ENCODE measurements at regions not wholly inside any gene's neighbourhood (a gene's known extent, or its start where the extent isn't known, plus 50 kb on each side); places are given as distances from the start of the nearest gene placed in this dataset.
A peak's percentile ranks its signal among the peaks of the same experiment; 100 is the strongest.

DNA sequence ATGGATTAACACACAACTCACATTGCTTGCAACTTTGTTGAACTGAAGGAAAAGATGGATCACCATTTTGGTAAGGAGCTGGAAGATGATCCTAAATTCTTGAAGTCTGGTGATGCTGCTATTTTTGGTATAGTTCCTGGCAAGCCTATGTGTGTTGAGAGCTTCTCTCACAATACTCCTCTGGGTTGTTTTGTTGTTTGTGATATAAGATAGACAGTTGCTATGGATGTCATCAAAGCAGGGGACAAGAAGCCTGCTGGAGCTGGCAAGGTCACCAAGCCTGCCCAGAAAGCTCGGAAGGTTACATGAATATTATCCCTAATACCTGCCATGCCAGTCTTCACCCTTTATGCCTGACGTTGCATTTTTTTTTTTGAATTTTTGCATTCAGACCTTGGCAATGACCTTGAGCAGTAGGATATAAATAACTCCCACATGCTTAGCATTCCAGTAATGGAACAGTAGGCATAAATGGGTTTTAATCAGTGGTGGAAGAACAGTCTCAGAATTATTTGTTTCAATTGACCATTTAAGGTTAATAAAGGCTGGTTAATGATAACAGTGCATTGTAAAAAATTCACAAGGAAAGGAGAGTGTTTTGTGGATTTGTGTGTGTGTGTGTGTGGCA lies 129.0 kb upstream of the SEL1L start:
- Histone ChIP-seq H3K4me3 (ENCODE audit: low read depth, low read length) (no peak overlapping the region), H3K36me3 (ENCODE audit: control insufficient read depth, insufficient read depth, low read length) (no peaks in the 10 kb centered on the region), H3K27ac (ENCODE audit: low read depth, low read length) (no peak overlapping the region), H3K9me3 (ENCODE audit: control insufficient read depth, insufficient read depth, low read length) (no peaks in the 10 kb centered on the region), H3K4me1 (ENCODE audit: control insufficient read depth, insufficient read depth, low read length) (no peaks in the 10 kb centered on the region), H3K27me3 (ENCODE audit: control insufficient read depth, insufficient read depth, low read length) (no peaks in the 10 kb centered on the region)
- DNase-seq (ENCODE audit: low read depth in 4 of 6, low spot score in 6 of 6): no peak
- WGBS (ENCODE audit: insufficient coverage): 86% methylated on average over 1 of the region's 2 CpGs

DNA sequence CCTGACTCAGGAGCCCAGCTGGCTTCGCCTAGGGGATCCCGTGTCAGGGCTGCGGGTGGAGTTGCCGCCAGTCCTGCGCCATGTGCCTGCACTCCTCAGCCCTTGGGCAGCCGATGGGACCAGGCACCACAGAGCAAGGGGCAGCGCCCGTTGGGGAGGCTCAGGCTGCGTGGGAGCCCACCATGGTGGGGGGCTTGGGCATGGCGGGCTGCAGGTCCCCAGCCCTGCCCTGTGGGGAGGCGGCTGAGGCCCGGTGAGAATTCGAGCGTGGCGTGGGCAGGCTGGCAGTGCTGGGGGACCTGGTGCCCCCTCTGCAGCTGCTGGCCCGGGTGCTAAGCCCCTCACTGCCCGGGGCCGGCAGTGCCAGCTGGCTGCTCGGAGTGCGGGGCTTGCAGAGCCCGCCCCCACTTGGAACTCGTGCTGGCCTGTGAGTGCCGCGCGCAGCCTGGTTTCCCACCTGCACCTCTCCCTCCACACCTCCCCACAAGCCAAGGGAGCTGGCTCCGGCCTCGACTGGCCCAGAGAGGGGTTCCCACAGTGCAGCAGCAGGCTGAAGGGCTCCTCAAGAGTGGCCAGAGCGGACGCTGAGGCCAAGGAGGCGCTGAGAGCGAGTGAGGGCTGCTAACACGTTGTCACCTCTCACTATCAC lies 135.1 kb upstream of the SEL1L start:
- Histone ChIP-seq H3K27me3 (ENCODE audit: control insufficient read depth, insufficient read depth, low read length) (no peaks in the 10 kb centered on the region), H3K9me3 (ENCODE audit: control insufficient read depth, insufficient read depth, low read length) (no peaks in the 10 kb centered on the region), H3K27ac (ENCODE audit: low read depth, low read length) (no peak overlapping the region), H3K4me3 (ENCODE audit: low read depth, low read length) (no peak overlapping the region), H3K4me1 (ENCODE audit: control insufficient read depth, insufficient read depth, low read length) (no peaks in the 10 kb centered on the region), H3K36me3 (ENCODE audit: control insufficient read depth, insufficient read depth, low read length) (no peaks in the 10 kb centered on the region)
- 97% methylated on average over 25 of the region's 32 CpGs for WGBS (ENCODE audit: insufficient coverage)
- DNase-seq (ENCODE audit: low read depth in 4 of 6, low spot score in 6 of 6): no peak

DNA sequence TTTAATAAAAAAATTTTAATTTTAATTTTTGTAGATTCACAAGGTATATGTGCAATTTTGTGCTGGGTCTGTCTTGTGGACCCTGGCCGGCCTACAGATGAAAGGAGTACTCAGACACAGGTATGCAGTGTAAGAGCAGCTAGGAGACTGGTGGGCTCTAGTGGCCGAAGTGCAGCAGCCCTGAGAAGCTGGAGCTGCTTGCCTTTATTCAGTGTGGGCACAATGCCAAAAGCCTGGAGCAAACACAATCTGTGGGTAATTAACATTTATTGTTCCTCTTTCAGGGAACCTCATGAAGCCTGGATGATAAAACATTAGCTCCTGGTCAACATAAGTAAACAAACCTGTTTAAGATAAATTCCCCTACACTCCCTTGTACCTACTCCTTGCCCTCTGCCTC lies 135.7 kb upstream of the SEL1L start:
- Histone ChIP-seq H3K36me3 (ENCODE audit: control insufficient read depth, insufficient read depth, low read length) (no peaks in the 10 kb centered on the region), H3K9me3 (ENCODE audit: control insufficient read depth, insufficient read depth, low read length) (no peaks in the 10 kb centered on the region), H3K27me3 (ENCODE audit: control insufficient read depth, insufficient read depth, low read length) (no peaks in the 10 kb centered on the region), H3K4me1 (ENCODE audit: control insufficient read depth, insufficient read depth, low read length) (no peaks in the 10 kb centered on the region), H3K27ac (ENCODE audit: low read depth, low read length) (no peak overlapping the region), H3K4me3 (ENCODE audit: low read depth, low read length) (no peak overlapping the region)
- 79% methylated on average over 2 of the region's 2 CpGs for WGBS (ENCODE audit: insufficient coverage)
- DNase-seq (ENCODE audit: low read depth in 4 of 6, low spot score in 6 of 6): no peak

DNA sequence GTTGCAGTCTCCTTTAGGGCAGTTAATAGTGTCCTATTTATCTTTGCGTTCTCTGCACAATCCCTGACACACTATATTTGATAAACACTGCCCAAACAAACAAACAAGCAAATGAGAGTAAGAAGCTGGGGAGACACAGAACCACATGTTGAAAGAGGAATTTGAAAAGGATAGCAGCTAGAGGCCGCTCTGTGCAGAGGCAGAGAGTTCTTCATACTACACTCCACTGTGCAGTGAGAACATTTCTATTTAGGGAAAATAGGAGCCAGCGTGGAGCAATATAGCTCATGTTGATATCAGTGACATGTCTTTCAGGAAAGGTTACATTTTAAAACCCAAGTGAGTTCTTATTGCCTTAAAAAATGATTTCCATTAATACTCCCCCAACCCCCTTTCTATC lies 140.3 kb upstream of the SEL1L start:
- Histone ChIP-seq H3K27ac (ENCODE audit: low read depth, low read length) (no peak overlapping the region), H3K4me3 (ENCODE audit: low read depth, low read length) (no peak overlapping the region), H3K4me1 (ENCODE audit: control insufficient read depth, insufficient read depth, low read length) (no peaks in the 10 kb centered on the region), H3K36me3 (ENCODE audit: control insufficient read depth, insufficient read depth, low read length) (no peaks in the 10 kb centered on the region), H3K27me3 (ENCODE audit: control insufficient read depth, insufficient read depth, low read length) (no peaks in the 10 kb centered on the region), H3K9me3 (ENCODE audit: control insufficient read depth, insufficient read depth, low read length) (no peaks in the 10 kb centered on the region)
- WGBS (ENCODE audit: insufficient coverage): no CpG with 5 or more reads among the region's 3 CpGs
- peak in 1 of 6 donors; percentile 63 for DNase-seq (ENCODE audit: low read depth in 4 of 6, low spot score in 6 of 6)

DNA sequence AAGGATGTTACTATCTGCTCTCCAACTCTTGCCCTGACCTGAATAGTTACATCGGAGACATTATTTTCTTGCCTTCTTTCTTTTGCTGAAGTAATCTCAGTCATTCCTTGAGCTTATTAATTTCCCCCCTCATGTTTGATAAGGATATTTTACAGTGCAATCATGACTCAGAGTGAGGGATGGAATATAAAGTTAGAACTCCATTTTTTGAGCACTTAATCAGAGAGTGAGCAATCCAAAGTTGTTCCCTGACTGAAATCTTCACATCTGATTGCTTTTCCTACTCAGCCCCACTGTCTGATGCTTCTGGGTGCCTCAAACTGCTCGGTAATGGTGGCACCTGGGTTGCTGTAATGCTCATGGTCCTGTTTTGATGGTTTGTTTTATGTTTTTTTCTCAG lies 142.7 kb upstream of the SEL1L start:
- no peaks in the 10 kb centered on the region for H3K27me3 ChIP-seq (ENCODE audit: control insufficient read depth, insufficient read depth, low read length)
- no peak overlapping the region for H3K4me3 ChIP-seq (ENCODE audit: low read depth, low read length)
- H3K4me1 ChIP-seq (ENCODE audit: control insufficient read depth, insufficient read depth, low read length): peaks cover 1% of the 10 kb centered on the region
- DNase-seq (ENCODE audit: low read depth in 4 of 6, low spot score in 6 of 6): no peak
- no peaks in the 10 kb centered on the region for H3K9me3 ChIP-seq (ENCODE audit: control insufficient read depth, insufficient read depth, low read length)
- no peaks in the 10 kb centered on the region for H3K36me3 ChIP-seq (ENCODE audit: control insufficient read depth, insufficient read depth, low read length)
- no CpG with 5 or more reads among the region's 2 CpGs for WGBS (ENCODE audit: insufficient coverage)
- H3K27ac ChIP-seq (ENCODE audit: low read depth, low read length): no peak overlapping the region

DNA sequence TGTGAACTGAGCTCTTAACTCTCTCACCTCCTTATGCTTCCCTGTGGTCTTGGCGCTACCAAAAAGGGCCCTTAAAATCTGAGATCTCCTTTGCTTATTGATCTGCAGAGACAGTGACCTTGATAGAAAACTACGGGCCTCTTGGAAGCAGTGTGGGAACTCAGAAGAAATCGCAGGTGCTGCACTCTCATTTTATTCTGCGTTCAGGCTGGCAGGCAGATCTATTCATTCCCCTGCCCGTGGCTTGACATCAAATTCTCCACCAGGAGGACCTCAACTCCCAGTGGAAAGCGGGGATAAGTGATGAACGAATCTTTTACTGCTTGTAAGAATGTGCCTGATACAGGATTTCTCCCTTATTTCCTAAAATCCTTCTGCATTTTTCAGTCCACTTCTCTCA lies 143.2 kb upstream of the SEL1L start:
- 80% methylated on average over 4 of the region's 7 CpGs for WGBS (ENCODE audit: insufficient coverage)
- peaks cover 3% of the 10 kb centered on the region for H3K4me1 ChIP-seq (ENCODE audit: control insufficient read depth, insufficient read depth, low read length)
- no peaks in the 10 kb centered on the region for H3K27me3 ChIP-seq (ENCODE audit: control insufficient read depth, insufficient read depth, low read length)
- H3K9me3 ChIP-seq (ENCODE audit: control insufficient read depth, insufficient read depth, low read length): no peaks in the 10 kb centered on the region
- H3K4me3 ChIP-seq (ENCODE audit: low read depth, low read length): no peak overlapping the region
- no peaks in the 10 kb centered on the region for H3K36me3 ChIP-seq (ENCODE audit: control insufficient read depth, insufficient read depth, low read length)
- DNase-seq (ENCODE audit: low read depth in 4 of 6, low spot score in 6 of 6): no peak
- H3K27ac ChIP-seq (ENCODE audit: low read depth, low read length): no peak overlapping the region

DNA sequence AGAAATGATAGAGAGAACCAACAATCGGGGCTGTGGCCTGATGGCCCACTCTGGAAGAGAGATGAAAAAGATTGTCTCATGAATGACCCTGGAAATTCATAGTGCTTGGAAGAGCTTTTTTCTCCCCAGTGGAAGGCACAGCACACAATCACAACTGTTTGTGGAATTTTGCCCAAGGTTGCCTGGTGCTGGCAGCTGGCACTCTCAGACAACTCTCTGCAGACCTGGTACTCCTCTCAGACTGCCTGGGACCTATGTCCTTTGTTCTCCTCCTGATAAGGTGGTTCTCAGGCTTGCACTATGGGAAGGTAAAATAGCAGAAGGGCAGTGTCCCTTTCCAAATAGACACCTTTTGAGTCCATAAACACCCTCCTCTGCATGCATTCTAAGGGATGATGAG lies 144.1 kb upstream of the SEL1L start:
- no peak for DNase-seq (ENCODE audit: low read depth in 4 of 6, low spot score in 6 of 6)
- whole genome bisulfite sequencing (ENCODE audit: insufficient coverage): no CpG with 5 or more reads among the region's 1 CpG
- Histone ChIP-seq H3K9me3 (ENCODE audit: control insufficient read depth, insufficient read depth, low read length) (no peaks in the 10 kb centered on the region), H3K27me3 (ENCODE audit: control insufficient read depth, insufficient read depth, low read length) (no peaks in the 10 kb centered on the region), H3K27ac (ENCODE audit: low read depth, low read length) (no peak overlapping the region), H3K4me1 (ENCODE audit: control insufficient read depth, insufficient read depth, low read length) (peaks cover 3% of the 10 kb centered on the region), H3K4me3 (ENCODE audit: low read depth, low read length) (no peak overlapping the region), H3K36me3 (ENCODE audit: control insufficient read depth, insufficient read depth, low read length) (no peaks in the 10 kb centered on the region)

DNA sequence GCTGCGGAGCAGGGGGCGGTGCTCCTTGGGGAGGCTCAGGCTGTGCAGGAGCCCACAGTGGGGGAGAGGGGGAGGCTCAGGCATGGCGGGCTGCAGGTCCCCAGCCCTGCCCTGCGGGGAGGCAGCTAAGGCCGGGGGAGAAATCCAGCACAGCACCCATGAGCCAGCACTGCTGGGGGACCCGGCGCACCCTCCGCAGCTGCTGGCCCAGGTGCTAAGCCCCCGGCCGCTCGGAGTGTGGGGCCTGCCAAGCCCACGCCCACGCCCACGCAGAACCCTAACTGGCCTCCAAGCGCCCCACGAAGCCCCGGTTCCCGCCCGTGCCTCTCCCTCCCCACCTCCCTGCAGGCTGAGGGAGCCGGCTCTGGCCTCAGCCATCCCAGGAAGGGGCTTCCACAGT lies 145.6 kb upstream of the SEL1L start:
- 96% methylated on average over 20 of the region's 20 CpGs for WGBS (ENCODE audit: insufficient coverage)

DNA sequence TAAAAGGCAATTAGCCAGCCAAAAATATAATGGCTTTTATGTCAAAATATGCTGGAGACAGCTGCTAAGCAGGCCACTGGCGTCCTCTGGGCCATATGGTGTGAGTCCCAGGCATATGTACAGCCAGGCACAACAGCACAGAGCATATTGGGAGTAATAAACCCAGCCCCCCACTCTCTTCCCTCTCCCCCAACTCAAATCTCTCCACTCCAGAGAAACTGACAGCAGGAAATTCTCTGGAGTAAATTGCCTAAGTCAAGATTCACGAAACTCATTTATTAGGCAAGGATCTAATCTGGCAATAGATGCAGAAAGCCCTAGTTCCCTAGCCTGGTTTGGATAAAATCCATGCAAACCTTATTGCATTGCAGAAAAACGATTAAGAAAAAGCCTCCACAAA lies 147.9 kb upstream of the SEL1L start:
- Histone ChIP-seq H3K4me1 (ENCODE audit: control insufficient read depth, insufficient read depth, low read length) (peaks cover 3% of the 10 kb centered on the region), H3K36me3 (ENCODE audit: control insufficient read depth, insufficient read depth, low read length) (no peaks in the 10 kb centered on the region), H3K27ac (ENCODE audit: low read depth, low read length) (no peak overlapping the region), H3K27me3 (ENCODE audit: control insufficient read depth, insufficient read depth, low read length) (no peaks in the 10 kb centered on the region), H3K9me3 (ENCODE audit: control insufficient read depth, insufficient read depth, low read length) (no peaks in the 10 kb centered on the region), H3K4me3 (ENCODE audit: low read depth, low read length) (no peak overlapping the region)
- peak in 2 of 6 donors; percentile 46 to 60 for DNase-seq (ENCODE audit: low read depth in 4 of 6, low spot score in 6 of 6)
- WGBS (ENCODE audit: insufficient coverage): no CpG with 5 or more reads among the region's 3 CpGs

More for the DNA sequence above, 145.6 kb upstream of the SEL1L start:
- Histone ChIP-seq H3K4me3 (ENCODE audit: low read depth, low read length) (no peak overlapping the region), H3K36me3 (ENCODE audit: control insufficient read depth, insufficient read depth, low read length) (no peaks in the 10 kb centered on the region), H3K27me3 (ENCODE audit: control insufficient read depth, insufficient read depth, low read length) (no peaks in the 10 kb centered on the region), H3K4me1 (ENCODE audit: control insufficient read depth, insufficient read depth, low read length) (peaks cover 3% of the 10 kb centered on the region), H3K27ac (ENCODE audit: low read depth, low read length) (no peak overlapping the region), H3K9me3 (ENCODE audit: control insufficient read depth, insufficient read depth, low read length) (no peaks in the 10 kb centered on the region)
- DNase-seq (ENCODE audit: low read depth in 4 of 6, low spot score in 6 of 6): no peak

DNA sequence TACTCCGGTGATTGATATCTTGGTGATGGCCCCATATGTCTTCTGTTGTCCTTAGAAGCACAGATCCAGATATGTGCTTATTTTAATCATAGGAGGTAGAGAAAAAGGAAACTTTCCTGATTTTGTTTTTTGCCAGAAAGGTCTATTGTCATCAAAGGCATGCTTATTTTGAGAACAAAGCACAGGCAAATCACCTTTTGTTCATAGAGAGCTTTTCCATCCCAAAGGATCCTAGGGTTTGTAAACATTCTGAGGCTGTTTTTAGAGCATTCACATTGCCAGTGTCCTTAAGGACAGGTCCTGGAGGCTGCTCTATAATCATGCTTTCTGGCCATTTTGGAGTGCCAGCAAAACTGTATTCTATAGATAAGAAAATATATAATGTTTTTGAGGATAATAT lies 148.5 kb upstream of the SEL1L start:
- Histone ChIP-seq H3K9me3 (ENCODE audit: control insufficient read depth, insufficient read depth, low read length) (no peaks in the 10 kb centered on the region), H3K36me3 (ENCODE audit: control insufficient read depth, insufficient read depth, low read length) (no peaks in the 10 kb centered on the region), H3K27ac (ENCODE audit: low read depth, low read length) (no peak overlapping the region), H3K4me1 (ENCODE audit: control insufficient read depth, insufficient read depth, low read length) (peaks cover 3% of the 10 kb centered on the region), H3K4me3 (ENCODE audit: low read depth, low read length) (no peak overlapping the region), H3K27me3 (ENCODE audit: control insufficient read depth, insufficient read depth, low read length) (no peaks in the 10 kb centered on the region)
- WGBS (ENCODE audit: insufficient coverage): 40% methylated on average over 1 of the region's 1 CpG
- DNase-seq (ENCODE audit: low read depth in 4 of 6, low spot score in 6 of 6): peak in 1 of 6 donors; percentile 26
